HUDEP-2 (cell line): ENCODE measurements at regions not wholly inside any gene's neighbourhood (a gene's known extent, or its start where the extent isn't known, plus 50 kb on each side); places are given as distances from the start of the nearest gene placed in this dataset.
"Not testable (repeated sequence)": the region's sequence is repeated elsewhere in the genome, so short reads cannot be mapped to it uniquely, and the experiment has no call there.

Experiments
- DNase-seq, 76 experiments: peaks; one replicate each; lab custom pipeline; 2025; ENCODE audit not compliant: unreplicated experiment in 76 of 76; lab: John Stamatoyannopoulos, UW

- DNase-seq = no peak
These were observed 211.6 kb upstream of the SAMSN1 start for GRCh38 chr21:14757533-14758327.

- DNase-seq = no peak
These were observed 209.0 kb upstream of the SAMSN1 start for GRCh38 chr21:14755086-14755485.

GRCh38 chr21:14754682-14755081, 208.6 kb upstream of the SAMSN1 start:
- DNase-seq = no peak

GRCh38 chr21:14754259-14754604, 208.1 kb upstream of the SAMSN1 start:
- DNase-seq = no peak

- DNase-seq = peak in 75 of 76 experiments; percentile 49 to 100 (median 97)
These were observed 207.5 kb upstream of the SAMSN1 start for GRCh38 chr21:14753466-14754258.

- peak in 1 of 76 experiments; percentile 62 for DNase-seq
These were observed 207.0 kb upstream of the SAMSN1 start for GRCh38 chr21:14753069-14753465.

- peak in 3 of 76 experiments; percentile 21 to 39 (median 32) for DNase-seq
These were observed 206.3 kb upstream of the SAMSN1 start for GRCh38 chr21:14752345-14752909.

GRCh38 chr21:14751602-14752344, 205.7 kb upstream of the SAMSN1 start:
- no peak for DNase-seq

- no peak for DNase-seq
These were observed 204.9 kb upstream of the SAMSN1 start for GRCh38 chr21:14751011-14751410.

- no peak for DNase-seq
These were observed 203.9 kb upstream of the SAMSN1 start for GRCh38 chr21:14750041-14750440.

GRCh38 chr21:14748662-14749061, 202.5 kb upstream of the SAMSN1 start:
- no peak for DNase-seq

- no peak for DNase-seq
These were observed 198.3 kb upstream of the SAMSN1 start for GRCh38 chr21:14744368-14744767.

GRCh38 chr21:14742119-14742518, 196.0 kb upstream of the SAMSN1 start:
- no peak for DNase-seq

- DNase-seq = no peak
These were observed 195.1 kb upstream of the SAMSN1 start for GRCh38 chr21:14741256-14741655.

- no peak for DNase-seq
These were observed 194.6 kb upstream of the SAMSN1 start for GRCh38 chr21:14740692-14741091.

- no peak for DNase-seq
These were observed 194.0 kb upstream of the SAMSN1 start for GRCh38 chr21:14740116-14740515.

GRCh38 chr21:14739590-14739989, 193.5 kb upstream of the SAMSN1 start:
- no peak for DNase-seq

- DNase-seq = not testable (repeated sequence)
These were observed 192.5 kb upstream of the SAMSN1 start for GRCh38 chr21:14738576-14738975.

- peak in 33 of 76 experiments; percentile 2 to 66 (median 33) for DNase-seq
These were observed 191.8 kb upstream of the SAMSN1 start for GRCh38 chr21:14737922-14738321.

GRCh38 chr21:14737284-14737691, 191.2 kb upstream of the SAMSN1 start:
- DNase-seq = peak in 18 of 76 experiments; percentile 4 to 60 (median 34)

GRCh38 chr21:14736672-14737071, 190.6 kb upstream of the SAMSN1 start:
- no peak for DNase-seq
